Left ventricle myocardium inferior (tissue), 1 donor: ENCODE measurements at regions not wholly inside any gene's neighbourhood (a gene's known extent, or its start where the extent isn't known, plus 50 kb on each side); places are given as distances from the start of the nearest gene placed in this dataset.

Source experiments
- DNase-seq: peaks from one replicate; pipeline ENCODE4 v3.0.0-alpha.2; 2020
- H3K27ac ChIP-seq: fragments of 200-600 bp; replicated peaks from 2 replicates; pipeline ENCODE4 v1.8.0; 2021
- H3K27me3 ChIP-seq: fragments of 200-600 bp; 2 replicates; pipeline ENCODE4 v1.8.0; 2021; ENCODE audit warnings: low read depth
- H3K36me3 ChIP-seq: fragments of 200-600 bp; 2 replicates; pipeline ENCODE4 v1.8.0; 2021
- H3K4me1 ChIP-seq: fragments of 200-600 bp; 2 replicates; pipeline ENCODE4 v1.8.0; 2021
- H3K4me3 ChIP-seq: fragments of 200-600 bp; 2 replicates; pipeline ENCODE4 v1.8.0; 2021; ENCODE audit warnings: mild to moderate bottlenecking, moderate library complexity
- H3K9me3 ChIP-seq: fragments of 200-600 bp; replicated peaks from 2 replicates; pipeline ENCODE4 v1.8.0; 2021
- CTCF ChIP-seq: fragments of 200-600 bp; IDR thresholded peaks from 2 replicates; pipeline ENCODE4 v1.8.0; 2021; ENCODE audit warnings: antibody characterized with exemption, mild to moderate bottlenecking, borderline replicate concordance
- intact Hi-C: fragments of 100-400 bp; cut with micrococcal nuclease; formaldehyde crosslinking; loops from one replicate; pipeline ENCODE4 v1.11.0; 2022
- donor health status: DM: no; HTN: yes; CAD: no; lungs with severe emphysema.

GRCh38 chr2:37585982-37586621 lies 85.3 kb downstream of the CDC42EP3 start:
- H3K4me3 ChIP-seq = no peak overlapping the region
- intact Hi-C loops = no loop called here
- no peaks in the 10 kb centered on the region for H3K9me3 ChIP-seq
- no peak for TF ChIP-seq CTCF
- peaks cover 55% of the 10 kb centered on the region for H3K4me1 ChIP-seq
- no peaks in the 10 kb centered on the region for H3K36me3 ChIP-seq
- no peak for DNase-seq
- H3K27ac ChIP-seq = peak overlapping the region; percentile 9
- H3K27me3 ChIP-seq = no peaks in the 10 kb centered on the region

- Histone ChIP-seq H3K4me3 (no peak overlapping the region), H3K9me3 (no peaks in the 10 kb centered on the region), H3K4me1 (peaks cover 55% of the 10 kb centered on the region), H3K27me3 (no peaks in the 10 kb centered on the region), H3K36me3 (no peaks in the 10 kb centered on the region), H3K27ac (peak overlapping the region; percentile 9)
- no peak for DNase-seq
- intact Hi-C loops = no loop called here
- TF ChIP-seq CTCF = no peak
Measured at GRCh38 chr2:37586663-37587317, 84.7 kb downstream of the CDC42EP3 start.

GRCh38 chr2:37587817-37588216 lies 83.6 kb downstream of the CDC42EP3 start:
- no peak for DNase-seq
- Histone ChIP-seq H3K27ac (no peak overlapping the region), H3K4me1 (peaks cover 60% of the 10 kb centered on the region), H3K27me3 (no peaks in the 10 kb centered on the region), H3K9me3 (no peaks in the 10 kb centered on the region), H3K36me3 (no peaks in the 10 kb centered on the region), H3K4me3 (no peak overlapping the region)
- TF ChIP-seq CTCF = no peak
- intact Hi-C loops = no loop called here

DNA sequence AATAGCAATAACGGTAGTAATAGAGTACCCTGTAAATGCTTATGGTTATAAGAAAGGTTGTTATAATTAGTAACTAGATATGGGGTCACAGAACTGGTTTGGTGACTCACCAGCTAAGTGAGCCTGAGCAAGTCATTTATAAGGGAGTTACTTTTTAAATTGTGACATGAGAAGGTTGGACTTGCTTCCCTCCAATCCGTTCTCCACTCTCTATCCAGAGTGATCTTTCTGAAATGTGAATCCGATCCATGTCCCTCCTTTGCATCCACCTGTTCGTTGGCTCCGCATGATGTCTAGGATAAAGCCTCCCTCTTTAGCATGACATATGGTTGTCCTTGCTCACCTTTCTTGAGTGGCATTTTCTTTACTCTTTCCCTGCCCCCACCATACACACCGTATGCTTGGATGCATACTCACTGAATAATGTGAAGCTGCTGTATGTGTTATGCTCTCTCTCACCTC lies 83.1 kb downstream of the CDC42EP3 start:
- no peak overlapping the region for H3K4me3 ChIP-seq
- H3K36me3 ChIP-seq = no peaks in the 10 kb centered on the region
- peaks cover 62% of the 10 kb centered on the region for H3K4me1 ChIP-seq
- no peak overlapping the region for H3K27ac ChIP-seq
- intact Hi-C loops = no loop called here
- no peaks in the 10 kb centered on the region for H3K27me3 ChIP-seq
- TF ChIP-seq CTCF = no peak
- H3K9me3 ChIP-seq = peaks cover under 1% of the 10 kb centered on the region
- no peak for DNase-seq

DNA sequence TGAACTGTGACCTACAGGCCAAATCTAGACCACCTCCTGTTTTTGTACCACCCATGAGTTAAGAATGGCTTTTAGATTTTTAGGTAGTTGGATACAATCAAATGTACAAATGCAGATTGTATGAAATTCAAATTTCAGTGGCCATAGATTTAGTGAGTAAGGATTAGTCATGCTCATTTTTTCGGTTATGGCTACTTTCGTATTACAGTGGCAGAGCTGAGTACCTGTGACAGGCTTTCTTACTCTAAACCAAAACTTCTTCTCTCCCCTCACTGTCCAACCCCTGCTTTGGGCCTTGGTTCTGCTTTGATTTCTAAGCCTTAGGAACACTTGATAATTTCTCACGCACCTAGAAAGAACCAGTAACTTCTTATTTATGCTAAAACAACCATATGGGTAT lies 82.1 kb downstream of the CDC42EP3 start:
- H3K9me3 ChIP-seq = peaks cover 10% of the 10 kb centered on the region
- H3K27ac ChIP-seq = no peak overlapping the region
- no peak overlapping the region for H3K4me3 ChIP-seq
- H3K27me3 ChIP-seq = no peaks in the 10 kb centered on the region
- no peaks in the 10 kb centered on the region for H3K36me3 ChIP-seq
- no peak for TF ChIP-seq CTCF
- peaks cover 56% of the 10 kb centered on the region for H3K4me1 ChIP-seq
- DNase-seq = no peak
- intact Hi-C loops = no loop called here
